ENCODE measurements at regions not wholly inside any gene's neighbourhood (a gene's known extent, or its start where the extent isn't known, plus 50 kb on each side); places are given as distances from the start of the nearest gene placed in this dataset.

- H3K4me2 ChIP-seq (ENCODE audit: insufficient read depth, low read length) = no peak overlapping the region
- H4K20me1 ChIP-seq (replicated peaks; ENCODE audit: control insufficient read depth, extremely low read depth, insufficient read depth, low read length) = no peaks in the 10 kb centered on the region
- H3K4me3 ChIP-seq (replicated peaks in 1 of 3; ENCODE audit: insufficient read depth in 1 of 3, low read depth in 1 of 3, low read length in 3 of 3) = no peak overlapping the region
- no peaks in the 10 kb centered on the region for H3K79me2 ChIP-seq (ENCODE audit: control insufficient read depth, insufficient read depth, low read length)
- no peak overlapping the region for H3K27ac ChIP-seq (ENCODE audit: insufficient read depth, low read depth, low read length)
- CTCF ChIA-PET = interaction anchor here (1.0 kb wide), 1 partner anchor 11 kb away, joined by 3 read pairs; no protein-coding TSS in a partner anchor
- no peak overlapping the region for H3K9ac ChIP-seq (replicated peaks; ENCODE audit: extremely low read depth, insufficient read depth, low read length)
- no peak for DNase-seq (ENCODE audit: low read depth, low spot score)
- dilution Hi-C loops (cut with MboI; ENCODE audit: extremely low pct_ligation_motif_present, low sequenced_read_pairs) = no loop called here
- POLR2A ChIA-PET = no interaction called here
- H3K27me3 ChIP-seq (ENCODE audit: control insufficient read depth in 2 of 2, insufficient read depth in 2 of 2, low read length in 2 of 2) = no peaks in the 10 kb centered on the region
- intact Hi-C loops (cut with micrococcal nuclease) = no loop called here
- no TSS peak for BruUV-seq (replicated peaks)
- H3K36me3 ChIP-seq (ENCODE audit: control insufficient read depth in 2 of 2, extremely low read depth in 1 of 2, insufficient read depth in 2 of 2, low read length in 2 of 2) = no peaks in the 10 kb centered on the region
- no peaks in the 10 kb centered on the region for H3K4me1 ChIP-seq (ENCODE audit: control insufficient read depth, extremely low read depth, insufficient read depth, low read length)
- H3K9me1 ChIP-seq (replicated peaks; ENCODE audit: control insufficient read depth, extremely low read depth, insufficient read depth, low read length) = no peaks in the 10 kb centered on the region
- no peak for FAIRE-seq
- no peak overlapping the region for H2AFZ ChIP-seq (ENCODE audit: low read depth, low read length)
- TF ChIP-seq POLR2AphosphoS5 (IDR thresholded peaks at IDR 0.05; ENCODE audit: insufficient read depth, low read depth, low read length) = no peak
- TF ChIP-seq POLR2A (IDR thresholded peaks at IDR 0.05; ENCODE audit: low read depth, low read length) = no peak
- no peak for TF ChIP-seq GATA2 (IDR thresholded peaks at IDR 0.05; ENCODE audit: insufficient read depth, insufficient read length, low read depth, low read length)
- no peak for TF ChIP-seq EZH2 (IDR thresholded peaks at IDR 0.05; ENCODE audit: borderline replicate concordance, low read depth, low read length, severe bottlenecking)
- no peak for TF ChIP-seq MYC (IDR thresholded peaks at IDR 0.05; ENCODE audit: low read depth, low read length)
- TF ChIP-seq CTCF (IDR thresholded peaks at IDR 0.05; ENCODE audit: extremely low read depth in 1 of 2, insufficient read depth in 1 of 2, low read depth in 1 of 2, low read length in 2 of 2) = no peak
- no peak for TF ChIP-seq MAX (IDR thresholded peaks at IDR 0.05; ENCODE audit: insufficient read depth, insufficient read length)
- no peak for TF ChIP-seq JUN (IDR thresholded peaks at IDR 0.05; ENCODE audit: borderline replicate concordance, insufficient read depth, insufficient read length, low read depth)
- H3K9me3 ChIP-seq (replicated peaks; ENCODE audit: control insufficient read depth, insufficient read depth, low read length) = no peaks in the 10 kb centered on the region
These were observed 110.3 kb downstream of the ODF2L start for GRCh38 chr1:86285796-86286195.

All from endothelial cell of umbilical vein (primary cell).